ENCODE measurements at regions not wholly inside any gene's neighbourhood (a gene's known extent, or its start where the extent isn't known, plus 50 kb on each side); places are given as distances from the start of the nearest gene placed in this dataset.

GRCh38 chr6:48626421-48626820 is 515.4 kb upstream of the PTCHD4 start:
- TF ChIP-seq CTCF (optimal IDR thresholded peaks at IDR 0.05 in 1 of 3, IDR thresholded peaks at IDR 0.05 in 1 of 3, conservative IDR thresholded peaks at IDR 0.05 in 1 of 3; ENCODE audit: extremely low read depth in 1 of 3, insufficient read depth in 2 of 3, low read length in 3 of 3) (no peak), EZH2 (IDR thresholded peaks at IDR 0.05; ENCODE audit: low read length) (no peak)

Measured in keratinocyte (primary cell).